GDM1 (cell line): ENCODE measurements at regions not wholly inside any gene's neighbourhood (a gene's known extent, or its start where the extent isn't known, plus 50 kb on each side); places are given as distances from the start of the nearest gene placed in this dataset.

ENCODE experiments used
- DNase-seq: peaks from one replicate; lab custom pipeline; 2025; lab: John Stamatoyannopoulos, UW

DNA sequence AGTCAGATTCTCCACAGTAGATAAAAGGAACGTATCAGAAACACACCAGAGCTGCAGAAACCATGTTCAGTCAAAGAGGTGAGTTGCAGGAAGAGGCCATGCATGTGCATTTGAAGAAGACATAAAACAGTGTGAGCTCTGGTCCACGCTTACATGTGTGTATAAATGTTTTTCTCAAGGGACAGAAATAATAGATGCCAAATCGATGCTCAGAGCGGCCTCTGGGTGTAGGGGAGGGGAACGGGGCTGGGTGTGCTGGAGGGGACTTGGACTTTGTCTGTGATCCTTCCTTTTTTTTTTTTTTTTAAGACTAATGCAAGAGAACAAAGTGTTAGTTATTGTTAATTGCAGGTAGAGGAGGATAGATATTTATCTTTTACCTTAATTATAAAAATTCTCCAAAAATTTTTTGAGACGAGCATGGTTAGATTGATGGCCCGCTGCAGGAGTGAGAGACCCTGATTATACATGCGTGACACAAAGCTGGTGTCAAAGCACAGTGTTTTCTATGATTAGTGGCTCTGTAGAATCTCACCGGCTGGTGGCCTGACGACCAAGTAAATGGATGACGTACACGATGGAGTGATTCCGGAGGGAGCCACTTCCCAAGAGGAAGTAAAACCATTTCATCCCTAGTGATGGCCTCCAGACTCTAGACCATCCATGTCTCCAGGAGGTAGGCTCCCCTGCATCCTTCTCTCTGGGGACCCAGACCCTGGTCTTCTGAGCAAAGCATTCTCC is 240.2 kb downstream of the ENGASE start:
- DNase-seq: no peak

GRCh38 chr17:79311373-79311772 is 236.7 kb downstream of the ENGASE start:
- DNase-seq: no peak

DNA sequence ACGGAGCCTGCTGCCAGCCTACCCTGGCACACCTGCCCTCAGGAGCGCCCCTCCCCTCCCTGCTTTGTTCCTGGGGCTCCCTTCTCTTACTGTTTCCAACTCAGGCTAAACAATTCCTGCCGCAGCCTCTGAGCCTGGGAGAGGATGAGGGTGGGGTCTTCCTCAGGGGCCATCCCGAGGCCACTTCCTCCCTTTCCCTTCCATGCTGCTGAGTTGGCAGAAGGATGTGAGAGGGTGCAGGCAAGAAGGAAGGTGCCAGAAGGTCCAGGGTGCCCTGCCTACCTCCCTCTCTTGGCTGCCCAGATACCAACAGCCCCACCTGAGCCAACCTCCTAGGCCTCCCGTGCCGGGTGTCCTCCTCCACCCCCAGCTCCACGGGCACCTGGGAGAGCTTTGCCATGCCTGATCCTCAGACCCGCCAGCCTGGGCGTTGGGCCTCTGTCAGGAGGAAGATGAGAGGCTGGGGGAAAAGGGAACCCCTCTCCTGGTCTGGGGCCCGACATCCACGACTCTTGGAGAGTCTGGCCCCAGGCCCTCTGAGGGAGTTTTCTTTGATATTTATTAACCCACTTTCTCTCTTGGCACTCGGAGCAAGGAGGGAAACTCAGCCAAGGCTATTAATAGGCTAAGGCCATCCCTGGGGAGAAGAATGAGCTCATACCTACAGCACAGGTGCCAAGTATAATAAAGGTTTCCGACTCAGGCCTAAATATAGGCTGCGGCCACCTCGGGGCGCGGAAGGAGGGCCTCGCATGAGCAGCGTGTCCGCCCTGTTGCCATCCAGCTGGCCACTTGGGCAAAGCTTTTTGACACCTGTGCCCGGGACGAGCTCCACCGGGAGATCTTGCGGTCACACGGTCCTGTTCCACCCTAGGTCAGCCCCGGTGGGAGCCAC is 232.0 kb downstream of the ENGASE start:
- no peak for DNase-seq

DNA sequence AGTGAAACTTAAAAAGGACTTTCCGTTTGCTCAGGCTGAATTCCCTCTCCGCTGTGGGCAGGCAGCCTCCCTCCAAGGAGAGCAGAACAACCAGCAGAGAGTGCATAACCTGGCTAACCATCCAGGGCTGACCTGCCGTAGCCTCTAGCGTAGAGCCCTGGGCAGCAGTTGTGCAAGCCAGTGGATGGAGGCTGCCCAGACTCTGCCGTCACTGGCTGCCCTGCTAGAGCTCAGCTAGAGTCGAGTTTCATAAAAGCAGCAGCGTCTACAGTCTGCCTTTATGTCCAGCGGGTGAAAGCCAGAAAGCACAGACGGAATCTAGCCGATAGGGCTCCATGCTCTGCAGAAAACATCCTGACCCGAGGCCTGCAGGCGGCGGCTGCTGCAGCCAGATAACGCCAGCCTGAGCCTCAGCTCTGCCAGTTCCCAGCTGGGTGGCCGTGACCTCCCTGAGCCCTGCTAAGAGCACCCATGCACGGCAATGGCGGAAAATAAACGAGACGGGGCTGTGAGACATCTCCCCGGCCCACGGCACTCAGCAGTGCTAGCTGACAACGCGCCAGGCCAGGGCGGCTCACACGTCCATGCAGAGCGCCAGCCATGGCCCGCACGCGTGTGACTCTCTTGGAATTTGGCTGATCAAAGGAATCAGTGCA is 231.3 kb downstream of the ENGASE start:
- no peak for DNase-seq

DNA sequence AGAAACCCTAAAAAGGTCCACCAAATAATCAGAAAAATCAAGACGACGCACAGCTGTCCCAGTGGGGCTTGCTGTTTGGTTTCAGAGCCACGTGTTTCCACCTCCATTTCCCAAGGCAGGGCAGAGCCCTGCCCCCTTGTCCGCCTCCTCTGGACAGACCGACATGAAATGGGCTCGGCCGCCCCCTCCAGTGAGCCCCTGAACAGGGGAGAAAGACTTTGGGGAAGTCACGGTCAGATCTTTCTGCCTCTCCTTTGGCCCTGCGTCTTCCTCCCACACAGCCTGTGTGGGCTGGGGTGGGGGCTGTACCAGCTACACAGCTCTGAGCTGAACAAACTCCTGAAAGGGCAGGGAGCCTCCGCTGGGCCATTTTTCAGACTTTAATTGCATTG is 230.7 kb downstream of the ENGASE start:
- no peak for DNase-seq

DNA sequence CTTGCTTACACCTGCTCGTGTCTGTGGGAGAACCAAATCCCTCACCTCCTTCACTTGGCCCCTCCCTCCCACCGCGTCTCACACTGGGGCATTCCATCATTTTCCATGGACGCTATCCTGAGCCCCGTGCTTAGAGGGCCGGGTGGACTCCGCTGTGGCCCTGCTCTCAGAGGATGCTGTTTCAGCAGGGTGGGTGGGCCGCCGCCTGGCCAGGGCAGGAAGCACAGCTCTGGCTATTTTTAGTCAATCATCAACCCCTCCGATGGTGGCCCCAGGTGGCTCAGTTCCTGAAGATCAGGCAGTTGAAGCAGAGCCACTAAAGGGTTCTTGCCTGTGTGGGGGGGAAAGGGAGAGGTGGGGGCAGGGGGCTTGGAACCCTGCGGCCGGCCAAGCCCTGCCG is 230.3 kb downstream of the ENGASE start:
- no peak for DNase-seq

GRCh38 chr17:79303641-79304205 is 229.1 kb downstream of the ENGASE start:
- DNase-seq: no peak

DNA sequence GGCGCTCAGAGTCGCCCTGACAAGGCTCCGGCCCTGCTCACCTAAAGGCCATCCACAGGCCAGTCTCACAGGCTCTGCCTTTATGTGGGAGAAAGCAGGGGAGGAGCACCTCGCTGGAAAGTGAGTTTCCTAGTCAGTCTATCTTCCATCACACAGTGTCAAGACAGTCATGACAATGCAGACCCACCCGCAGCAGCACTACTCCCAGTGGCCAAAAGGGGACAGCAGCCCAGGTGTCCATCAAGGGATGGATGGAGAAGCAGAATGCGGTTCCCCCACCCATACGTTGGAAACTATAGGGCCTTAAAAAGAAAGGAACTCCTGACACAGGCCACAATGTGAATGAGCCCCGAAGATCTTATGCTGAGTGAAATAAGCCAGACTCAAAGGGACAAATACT is 226.8 kb downstream of the ENGASE start:
- DNase-seq: no peak

DNA sequence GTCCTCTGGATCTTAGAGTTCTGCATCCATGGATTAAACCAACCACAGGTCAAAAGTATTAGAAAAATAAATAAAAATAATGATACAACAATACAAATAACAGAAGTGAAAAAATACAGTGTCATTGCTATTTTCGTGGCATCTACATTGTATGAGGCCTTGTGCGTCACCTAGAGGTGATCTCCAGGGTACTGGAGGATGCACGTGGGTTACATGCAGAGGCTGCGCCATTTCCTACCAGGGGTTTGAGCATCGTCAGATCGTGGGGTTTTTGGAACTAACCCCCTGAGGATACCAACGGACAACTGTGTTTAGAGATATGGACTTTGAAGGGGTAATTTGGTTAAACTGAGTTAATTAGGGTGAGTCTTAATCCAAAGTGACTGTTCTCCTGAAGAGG is 224.7 kb downstream of the ENGASE start:
- DNase-seq: no peak

DNA sequence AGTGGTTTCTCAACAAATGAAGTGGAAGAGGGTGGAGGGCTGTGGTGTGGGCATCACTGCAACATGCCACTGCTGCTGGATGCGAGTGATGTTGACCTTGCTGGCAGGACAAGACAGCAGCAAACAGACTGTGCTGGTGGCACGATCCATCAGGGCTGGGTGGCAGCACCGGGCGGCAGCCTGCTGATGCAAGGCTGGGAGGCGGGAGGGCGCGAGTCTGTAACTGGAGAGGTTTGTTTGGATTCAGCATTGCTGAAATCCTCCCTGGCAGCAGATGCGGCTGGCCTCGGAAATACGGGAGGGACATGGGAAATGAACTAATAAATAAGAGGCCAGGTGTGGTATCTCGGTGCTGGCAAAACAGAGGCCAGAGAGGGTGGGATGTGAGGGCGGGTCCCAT is 224.2 kb downstream of the ENGASE start:
- DNase-seq: no peak

DNA sequence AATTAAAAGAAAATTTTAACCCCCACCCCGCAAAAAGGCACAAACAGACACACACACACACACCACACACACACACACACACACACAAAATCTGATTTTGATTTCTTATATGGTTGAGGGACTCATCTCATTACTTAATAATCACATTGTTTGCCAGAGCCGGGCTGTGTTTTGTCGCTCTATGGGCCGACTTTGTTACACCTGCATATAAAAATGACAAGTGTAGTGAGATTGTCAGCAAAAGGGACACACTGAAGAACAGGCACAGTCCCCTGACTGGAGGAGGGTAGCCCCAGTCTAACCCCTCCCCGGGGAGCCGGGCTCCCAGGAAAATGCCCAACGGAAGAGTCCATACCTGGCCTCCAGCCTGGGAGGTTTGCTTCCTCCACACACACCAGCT is 221.6 kb downstream of the ENGASE start:
- DNase-seq: no peak

- no peak for DNase-seq
Observed at GRCh38 chr17:79295307-79295706, 220.7 kb downstream of the ENGASE start.

DNA sequence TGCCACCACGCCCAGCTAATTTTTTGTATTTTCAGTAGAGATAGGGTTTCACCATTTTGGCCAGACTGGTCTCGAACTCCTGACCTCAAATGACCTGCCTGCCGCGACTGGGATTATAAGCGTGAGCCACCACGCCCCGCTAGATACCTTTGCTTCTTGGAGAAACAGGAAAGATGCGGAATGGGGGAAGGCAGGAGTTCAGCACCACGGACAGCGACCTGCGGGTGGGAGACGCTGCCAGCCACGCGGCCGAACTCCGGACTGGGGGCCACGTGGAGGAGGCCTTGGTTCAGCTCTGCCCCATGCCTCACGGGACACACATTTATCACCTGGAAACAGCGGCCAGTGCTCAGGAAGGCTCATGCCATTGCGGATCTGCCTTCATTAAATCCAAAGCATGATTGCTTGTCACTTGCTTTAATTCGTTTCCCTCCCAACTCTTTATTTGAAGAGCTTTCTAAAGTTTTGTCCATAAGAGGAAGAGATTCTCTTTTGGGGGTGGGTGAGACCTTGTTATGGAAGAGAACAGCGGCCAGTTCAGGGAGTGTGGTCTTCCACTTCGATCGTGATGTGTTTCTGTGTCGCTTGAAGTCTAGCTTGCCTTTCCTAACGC is 219.9 kb downstream of the ENGASE start:
- DNase-seq: no peak

- no peak for DNase-seq
Observed at GRCh38 chr17:79292501-79292900, 217.9 kb downstream of the ENGASE start.

GRCh38 chr17:79291391-79291790 is 216.8 kb downstream of the ENGASE start:
- no peak for DNase-seq

- DNase-seq: no peak
Observed at GRCh38 chr17:79290726-79291125, 216.1 kb downstream of the ENGASE start.

- DNase-seq: no peak
Observed at GRCh38 chr17:79288950-79289349, 214.3 kb downstream of the ENGASE start.

DNA sequence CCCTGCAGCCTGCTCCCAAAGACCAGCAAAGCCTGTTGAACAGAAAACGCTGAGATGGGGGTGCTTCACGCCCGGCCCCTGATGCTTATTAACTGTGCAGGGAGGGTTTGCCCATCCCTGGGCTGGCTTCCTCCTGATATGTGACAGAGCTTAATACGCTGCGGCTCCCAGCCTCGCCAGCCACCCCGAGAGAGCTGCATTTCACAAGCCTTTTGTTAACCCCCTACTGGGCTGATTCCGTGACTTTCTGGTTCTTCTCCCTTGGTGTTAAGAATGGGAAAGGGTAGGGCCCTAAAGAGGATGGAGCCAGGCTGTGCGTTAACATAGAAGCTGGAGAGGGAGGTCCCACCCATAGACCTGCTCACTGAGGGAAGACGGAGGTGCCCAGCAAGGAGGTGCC is 211.8 kb downstream of the ENGASE start:
- DNase-seq: no peak

DNA sequence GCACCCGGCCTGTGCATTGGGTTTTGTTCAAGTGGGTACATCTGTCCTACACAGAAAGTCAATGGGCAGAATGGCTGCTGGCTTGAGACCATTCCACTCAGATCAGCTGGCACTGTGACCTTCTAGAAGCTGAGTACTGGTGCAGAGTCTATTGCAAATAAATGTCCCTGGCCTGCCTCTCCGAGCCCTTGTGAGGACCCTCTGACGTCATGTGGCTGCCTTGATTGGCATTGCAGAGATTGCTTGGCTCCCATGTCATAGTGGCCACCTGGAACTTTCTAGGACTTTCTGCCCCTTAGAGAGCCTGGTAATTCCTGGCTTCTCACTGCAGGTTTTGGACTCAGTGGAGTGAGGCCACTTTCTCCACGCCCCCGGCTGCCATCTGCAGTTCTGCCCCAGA is 211.3 kb downstream of the ENGASE start:
- DNase-seq: no peak

- no peak for DNase-seq
Observed at GRCh38 chr17:79282294-79282693, 207.7 kb downstream of the ENGASE start.

DNA sequence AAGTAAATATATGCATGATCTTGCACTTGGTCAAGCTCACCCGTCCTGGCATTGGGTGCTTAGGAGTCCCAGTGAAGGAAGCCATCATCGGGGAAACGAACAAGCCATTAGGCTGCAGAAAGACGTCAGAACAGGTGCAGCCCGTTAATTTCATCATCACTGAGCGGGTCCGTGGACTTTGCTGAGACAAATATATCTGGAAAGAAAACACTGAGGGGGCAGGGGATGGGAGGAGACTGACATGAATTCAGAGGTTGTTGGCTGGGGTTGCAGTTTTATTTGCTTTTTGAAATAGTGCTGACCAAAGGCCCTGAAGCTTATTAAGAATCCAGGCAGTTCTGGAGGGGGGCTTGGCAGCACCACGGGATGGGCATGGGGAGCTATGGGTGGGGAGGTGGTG is 207.2 kb downstream of the ENGASE start:
- DNase-seq: no peak
